GDM1 (cell line): ENCODE measurements at regions not wholly inside any gene's neighbourhood (a gene's known extent, or its start where the extent isn't known, plus 50 kb on each side); places are given as distances from the start of the nearest gene placed in this dataset.

ENCODE experiments used
- DNase-seq: peaks from one replicate; lab custom pipeline; 2025; lab: John Stamatoyannopoulos, UW

GRCh38 chr4:65777270-65777669 lies 107.0 kb upstream of the EPHA5 start:
- DNase-seq: no peak

DNA sequence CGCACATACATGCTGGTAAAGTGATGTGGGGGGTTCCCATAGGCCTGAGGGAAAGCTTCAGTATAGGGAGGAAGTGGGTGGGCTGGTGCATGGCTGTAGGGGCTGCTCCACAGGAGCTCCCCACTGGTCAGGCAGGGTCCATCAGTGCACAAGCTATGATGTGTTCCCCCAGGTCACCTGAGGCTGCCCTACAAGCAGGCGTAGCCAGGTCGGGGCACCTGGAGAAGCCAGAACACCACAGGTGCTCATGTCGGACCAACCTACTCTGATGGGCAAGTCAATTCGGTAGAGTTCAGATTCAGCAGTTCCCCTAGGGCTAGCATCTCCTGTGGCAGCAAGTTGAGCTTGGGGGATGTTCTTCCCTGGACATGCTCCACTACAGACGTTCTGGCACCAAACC lies 103.3 kb upstream of the EPHA5 start:
- DNase-seq: no peak

- DNase-seq: no peak
Measured at GRCh38 chr4:65747386-65747785, 77.1 kb upstream of the EPHA5 start.

DNA sequence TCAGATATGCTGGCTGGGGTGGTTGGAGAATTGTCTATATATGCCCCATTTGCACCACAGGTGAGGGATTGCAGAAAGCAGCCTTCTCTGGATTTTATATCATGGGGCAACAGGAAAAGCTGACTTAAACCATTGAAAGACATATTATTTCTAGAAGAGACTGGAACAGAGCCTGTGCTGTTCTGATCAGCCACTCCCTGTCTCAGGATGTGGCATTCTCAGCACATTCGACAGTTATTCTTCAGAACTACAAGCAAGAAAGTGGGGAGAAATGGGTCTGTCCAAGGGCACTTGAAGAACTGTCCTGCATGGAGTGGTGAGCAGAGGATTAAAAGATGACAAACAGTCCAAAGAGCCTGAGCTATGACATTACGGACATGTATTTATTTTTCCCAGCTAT lies 67.8 kb upstream of the EPHA5 start:
- DNase-seq: no peak

- no peak for DNase-seq
Measured at GRCh38 chr4:65737672-65738071, 67.4 kb upstream of the EPHA5 start.

DNA sequence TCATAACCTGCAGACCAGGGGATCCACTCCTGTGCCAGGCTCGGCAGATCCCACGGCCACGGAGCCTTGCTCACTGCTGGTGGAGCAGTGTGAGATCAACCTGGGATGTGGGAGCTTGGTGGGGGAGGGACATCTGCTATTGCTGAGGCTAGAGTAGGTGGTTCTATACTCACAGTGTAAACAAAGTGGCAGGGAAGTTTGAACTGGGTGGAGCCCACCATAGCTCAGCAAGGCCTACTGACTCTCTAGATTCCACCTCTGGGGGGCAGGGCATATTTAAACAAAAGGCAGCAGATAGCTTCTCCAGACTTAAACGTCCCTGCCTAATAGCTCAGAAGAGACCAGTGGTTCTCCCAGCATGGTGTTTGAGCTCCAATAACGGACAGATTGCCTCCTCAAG lies 54.7 kb upstream of the EPHA5 start:
- no peak for DNase-seq
